ENCODE measurements at regions not wholly inside any gene's neighbourhood (a gene's known extent, or its start where the extent isn't known, plus 50 kb on each side); places are given as distances from the start of the nearest gene placed in this dataset.
"Not testable (repeated sequence)": the region's sequence is repeated elsewhere in the genome, so short reads cannot be mapped to it uniquely, and the experiment has no call there.

DNA sequence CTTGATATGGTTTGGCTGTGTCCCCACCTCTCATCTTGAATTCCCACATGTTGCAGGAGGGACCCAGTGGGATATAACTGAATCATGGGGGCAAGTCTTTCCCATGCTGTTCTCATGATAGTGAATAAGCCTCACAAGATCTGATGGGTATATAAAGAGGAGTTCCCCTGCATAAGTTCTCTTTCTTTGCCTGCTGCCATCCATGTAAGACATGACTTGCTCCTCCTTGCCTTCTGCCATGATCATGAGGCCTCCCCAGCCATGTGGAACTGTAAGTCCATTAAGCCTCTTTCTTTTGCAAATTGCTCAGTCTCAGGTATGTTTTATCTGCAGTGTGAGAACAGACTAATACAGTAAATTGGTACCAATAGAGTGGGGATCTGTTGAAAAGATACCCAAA, 150.2 kb downstream of the QRSL1 start:
- H3K4me3 ChIP-seq (ENCODE audit: low read length); H3K9ac ChIP-seq (ENCODE audit: low read length); DNase-seq (ENCODE audit: low read depth); H3K27me3 ChIP-seq (replicated peaks; ENCODE audit: control insufficient read depth, insufficient read depth, low read length); H3K9me3 ChIP-seq (ENCODE audit: control insufficient read depth, low read length); H3K36me3 ChIP-seq (ENCODE audit: control insufficient read depth, insufficient read depth, low read length, severe bottlenecking); H3K4me1 ChIP-seq (ENCODE audit: control insufficient read depth, insufficient read depth, low read length): not testable (repeated sequence)

- H3K36me3 ChIP-seq (ENCODE audit: control insufficient read depth, insufficient read depth, low read length, severe bottlenecking): no peaks in the 10 kb centered on the region
- no peaks in the 10 kb centered on the region for H3K4me1 ChIP-seq (ENCODE audit: control insufficient read depth, insufficient read depth, low read length)
- no peak for DNase-seq (ENCODE audit: low read depth)
- H3K9ac ChIP-seq (ENCODE audit: low read length): no peak overlapping the region
- no peak overlapping the region for H3K4me3 ChIP-seq (ENCODE audit: low read length)
- peaks cover 8% of the 10 kb centered on the region for H3K27me3 ChIP-seq (replicated peaks; ENCODE audit: control insufficient read depth, insufficient read depth, low read length)
- H3K9me3 ChIP-seq (ENCODE audit: control insufficient read depth, low read length): peaks cover 7% of the 10 kb centered on the region
Measured at GRCh38 chr6:106778943-106779342, 149.6 kb downstream of the QRSL1 start.

DNA sequence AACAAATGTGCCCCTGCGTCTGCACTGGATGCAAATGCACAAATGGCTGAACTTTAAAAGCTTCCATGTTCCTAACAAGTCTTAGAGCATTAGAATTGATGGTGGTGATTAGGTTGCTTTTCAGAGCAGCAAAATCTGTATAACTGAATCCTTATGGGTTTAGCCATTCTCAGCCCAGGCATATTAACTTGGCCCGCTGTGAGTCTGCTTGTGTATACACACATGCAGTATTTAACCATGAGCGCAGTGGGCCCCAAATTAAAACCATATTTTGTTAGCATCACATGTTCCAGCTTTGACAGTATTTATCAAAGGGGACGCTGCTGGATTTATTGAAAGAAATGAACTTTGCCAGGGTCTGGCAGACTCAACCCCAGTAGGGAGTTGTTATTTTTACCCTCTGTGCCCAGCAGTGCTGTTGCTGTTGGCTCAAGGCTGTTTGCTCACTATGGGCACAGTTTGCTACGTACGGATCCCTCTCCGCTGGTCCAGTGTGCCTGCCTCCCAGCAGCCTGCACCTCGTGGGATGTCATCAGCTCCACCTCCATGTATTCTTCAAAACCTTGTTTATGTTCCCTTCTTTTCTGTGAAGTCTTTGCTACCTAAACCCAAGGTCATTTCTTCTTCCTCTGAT, 144.7 kb downstream of the QRSL1 start:
- H3K9ac ChIP-seq (ENCODE audit: low read length): no peak overlapping the region
- H3K4me1 ChIP-seq (ENCODE audit: control insufficient read depth, insufficient read depth, low read length): no peaks in the 10 kb centered on the region
- no peak overlapping the region for H3K4me3 ChIP-seq (ENCODE audit: low read length)
- H3K9me3 ChIP-seq (ENCODE audit: control insufficient read depth, low read length): peaks cover 28% of the 10 kb centered on the region
- H3K36me3 ChIP-seq (ENCODE audit: control insufficient read depth, insufficient read depth, low read length, severe bottlenecking): no peaks in the 10 kb centered on the region
- peak; percentile 63 for DNase-seq (ENCODE audit: low read depth)
- peaks cover 16% of the 10 kb centered on the region for H3K27me3 ChIP-seq (replicated peaks; ENCODE audit: control insufficient read depth, insufficient read depth, low read length)

GRCh38 chr6:106773522-106773921, 144.1 kb downstream of the QRSL1 start:
- Histone ChIP-seq H3K9me3 (ENCODE audit: control insufficient read depth, low read length) (peaks cover 25% of the 10 kb centered on the region), H3K4me3 (ENCODE audit: low read length) (no peak overlapping the region), H3K9ac (ENCODE audit: low read length) (no peak overlapping the region), H3K4me1 (ENCODE audit: control insufficient read depth, insufficient read depth, low read length) (no peaks in the 10 kb centered on the region), H3K27me3 (replicated peaks; ENCODE audit: control insufficient read depth, insufficient read depth, low read length) (peaks cover 16% of the 10 kb centered on the region), H3K36me3 (ENCODE audit: control insufficient read depth, insufficient read depth, low read length, severe bottlenecking) (no peaks in the 10 kb centered on the region)
- DNase-seq (ENCODE audit: low read depth): no peak

DNA sequence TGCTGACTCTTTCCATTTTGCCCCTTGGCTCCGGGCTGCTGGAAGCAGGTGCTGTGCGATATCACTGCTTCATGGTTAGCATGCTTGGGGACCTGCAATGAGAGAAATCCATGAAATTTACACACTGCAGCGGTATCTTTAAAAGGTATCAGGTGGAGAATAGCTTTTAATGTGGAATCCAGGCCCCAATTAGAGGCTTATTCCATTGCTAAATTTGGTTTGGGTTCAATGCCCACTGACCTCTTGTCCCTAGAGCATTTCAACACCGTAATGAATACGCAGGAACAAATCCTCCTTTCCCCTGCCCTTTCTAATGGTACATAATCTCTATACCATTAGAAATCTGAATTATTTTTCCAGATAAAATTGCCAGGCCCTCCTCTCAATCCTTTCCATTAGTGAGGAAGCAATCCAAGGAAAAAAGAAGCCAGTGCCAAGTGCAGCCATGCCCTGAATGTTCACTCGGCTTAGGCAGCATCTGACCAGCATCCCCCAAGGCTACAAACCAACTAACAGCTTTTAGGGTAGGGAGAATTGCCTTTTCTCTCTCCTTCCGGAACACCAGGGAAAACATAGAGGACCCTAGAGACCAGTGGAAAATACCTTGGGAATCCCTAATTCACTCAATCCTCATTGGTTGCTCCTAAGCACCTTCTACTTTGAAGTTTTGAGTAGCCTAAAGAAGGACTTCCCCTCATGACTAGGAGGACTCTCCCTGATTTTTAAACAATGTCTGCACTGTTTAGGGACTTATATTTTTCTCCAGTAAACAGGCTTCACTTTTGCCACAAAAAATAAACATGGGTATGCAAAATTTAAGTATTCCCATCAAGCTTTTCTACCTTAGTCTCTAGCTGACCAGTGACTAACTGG, 143.1 kb downstream of the QRSL1 start:
- no peaks in the 10 kb centered on the region for H3K4me1 ChIP-seq (ENCODE audit: control insufficient read depth, insufficient read depth, low read length)
- H3K4me3 ChIP-seq (ENCODE audit: low read length): no peak overlapping the region
- H3K9ac ChIP-seq (ENCODE audit: low read length): no peak overlapping the region
- H3K36me3 ChIP-seq (ENCODE audit: control insufficient read depth, insufficient read depth, low read length, severe bottlenecking): no peaks in the 10 kb centered on the region
- DNase-seq (ENCODE audit: low read depth): no peak
- peaks cover 16% of the 10 kb centered on the region for H3K27me3 ChIP-seq (replicated peaks; ENCODE audit: control insufficient read depth, insufficient read depth, low read length)
- H3K9me3 ChIP-seq (ENCODE audit: control insufficient read depth, low read length): peaks cover 29% of the 10 kb centered on the region

DNA sequence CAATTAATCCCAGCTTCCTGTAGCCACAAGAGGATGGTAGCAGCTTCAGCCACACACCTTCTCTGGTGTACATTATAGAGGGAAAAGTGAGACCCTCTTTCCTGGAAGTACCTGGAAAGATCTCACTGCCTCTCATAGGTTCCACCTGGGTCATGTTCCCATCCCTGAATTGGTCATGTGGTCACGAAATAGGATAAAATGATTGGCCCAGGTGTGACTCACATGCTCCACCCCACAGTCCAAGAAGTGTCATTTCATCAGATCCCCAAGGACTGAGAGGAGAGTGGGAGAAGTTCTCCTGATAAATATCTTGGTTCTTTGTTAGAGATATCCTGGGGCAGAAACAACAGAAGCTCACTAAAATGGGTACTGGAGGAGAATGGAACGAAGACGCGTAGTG, 142.4 kb downstream of the QRSL1 start:
- H3K9me3 ChIP-seq (ENCODE audit: control insufficient read depth, low read length): peaks cover 29% of the 10 kb centered on the region
- no peak overlapping the region for H3K4me3 ChIP-seq (ENCODE audit: low read length)
- H3K27me3 ChIP-seq (replicated peaks; ENCODE audit: control insufficient read depth, insufficient read depth, low read length): peaks cover 16% of the 10 kb centered on the region
- H3K36me3 ChIP-seq (ENCODE audit: control insufficient read depth, insufficient read depth, low read length, severe bottlenecking): no peaks in the 10 kb centered on the region
- no peak for DNase-seq (ENCODE audit: low read depth)
- H3K9ac ChIP-seq (ENCODE audit: low read length): no peak overlapping the region
- H3K4me1 ChIP-seq (ENCODE audit: control insufficient read depth, insufficient read depth, low read length): no peaks in the 10 kb centered on the region

DNA sequence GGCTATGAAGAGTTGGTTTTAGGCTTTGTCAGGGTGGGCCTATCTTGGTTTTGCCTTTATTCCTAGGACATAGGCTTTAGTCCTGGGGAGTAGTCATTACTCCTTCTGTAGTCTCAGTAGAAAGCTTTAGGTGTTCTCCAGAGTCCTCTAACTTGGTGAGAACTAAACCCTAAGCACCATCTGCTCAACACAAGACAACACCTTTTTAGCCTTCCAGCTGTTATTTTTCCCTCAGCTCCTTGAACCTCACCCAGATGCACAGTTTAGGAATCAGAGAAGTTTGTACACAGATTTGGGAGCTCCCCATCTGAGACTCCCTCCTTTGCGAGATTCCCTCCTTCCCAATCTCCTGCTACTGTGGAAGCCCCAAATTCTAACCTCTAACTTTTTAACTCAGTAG, 141.3 kb downstream of the QRSL1 start:
- no peak overlapping the region for H3K4me3 ChIP-seq (ENCODE audit: low read length)
- H3K27me3 ChIP-seq (replicated peaks; ENCODE audit: control insufficient read depth, insufficient read depth, low read length): peaks cover 16% of the 10 kb centered on the region

DNA sequence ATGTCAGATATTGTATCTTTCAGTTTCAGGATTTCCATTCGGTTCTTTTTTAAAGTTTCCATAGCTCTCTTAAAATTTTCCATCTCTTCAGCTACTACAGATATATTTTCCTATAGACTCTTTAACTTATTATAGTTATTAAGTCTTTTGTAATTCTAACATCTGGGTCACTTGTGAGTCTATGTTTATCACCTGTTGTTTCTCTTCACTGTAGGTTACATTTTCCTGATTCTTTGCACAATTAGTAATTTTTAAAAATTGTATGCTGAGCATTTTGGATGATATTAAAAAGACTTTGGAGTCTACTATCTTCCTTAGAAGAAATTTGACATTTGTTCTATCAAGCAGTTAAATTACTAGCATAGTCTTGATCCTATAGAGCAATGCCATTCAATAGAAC, 140.7 kb downstream of the QRSL1 start:
- DNase-seq (ENCODE audit: low read depth): no peak
- H3K36me3 ChIP-seq (ENCODE audit: control insufficient read depth, insufficient read depth, low read length, severe bottlenecking): no peaks in the 10 kb centered on the region
- H3K4me1 ChIP-seq (ENCODE audit: control insufficient read depth, insufficient read depth, low read length): no peaks in the 10 kb centered on the region
- H3K27me3 ChIP-seq (replicated peaks; ENCODE audit: control insufficient read depth, insufficient read depth, low read length): peaks cover 22% of the 10 kb centered on the region
- H3K4me3 ChIP-seq (ENCODE audit: low read length): no peak overlapping the region
- peaks cover 29% of the 10 kb centered on the region for H3K9me3 ChIP-seq (ENCODE audit: control insufficient read depth, low read length)
- H3K9ac ChIP-seq (ENCODE audit: low read length): no peak overlapping the region

More for the DNA sequence above, 141.3 kb downstream of the QRSL1 start:
- Histone ChIP-seq H3K9me3 (ENCODE audit: control insufficient read depth, low read length) (peaks cover 29% of the 10 kb centered on the region), H3K4me1 (ENCODE audit: control insufficient read depth, insufficient read depth, low read length) (no peaks in the 10 kb centered on the region), H3K9ac (ENCODE audit: low read length) (no peak overlapping the region), H3K36me3 (ENCODE audit: control insufficient read depth, insufficient read depth, low read length, severe bottlenecking) (no peaks in the 10 kb centered on the region)
- no peak for DNase-seq (ENCODE audit: low read depth)

DNA sequence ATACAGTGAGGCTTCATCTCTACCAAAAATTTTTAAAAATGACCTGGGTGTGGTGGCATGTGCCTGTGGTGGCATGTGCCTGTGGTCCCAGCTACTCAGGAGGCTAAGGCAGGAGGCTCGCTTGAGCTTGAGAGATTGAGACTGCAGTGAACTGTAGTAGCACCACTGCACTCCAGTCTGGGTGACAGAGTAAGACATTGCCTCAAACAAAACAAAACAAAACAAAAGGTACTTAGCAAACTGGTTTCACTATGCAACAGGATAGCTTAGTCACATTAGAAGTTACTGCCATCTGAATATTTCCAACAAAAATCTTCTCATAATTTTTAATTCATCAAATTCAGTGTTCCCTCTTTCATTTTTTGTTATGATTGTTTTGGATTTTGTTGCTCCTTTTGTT, 137.9 kb downstream of the QRSL1 start:
- Histone ChIP-seq H3K4me1 (ENCODE audit: control insufficient read depth, insufficient read depth, low read length) (no peaks in the 10 kb centered on the region), H3K9ac (ENCODE audit: low read length) (no peak overlapping the region), H3K4me3 (ENCODE audit: low read length) (no peak overlapping the region)

GRCh38 chr6:106766201-106766600, 136.8 kb downstream of the QRSL1 start:
- peaks cover 24% of the 10 kb centered on the region for H3K9me3 ChIP-seq (ENCODE audit: control insufficient read depth, low read length)
- H3K9ac ChIP-seq (ENCODE audit: low read length): no peak overlapping the region
- no peak for DNase-seq (ENCODE audit: low read depth)
- no peak overlapping the region for H3K4me3 ChIP-seq (ENCODE audit: low read length)
- peaks cover 20% of the 10 kb centered on the region for H3K27me3 ChIP-seq (replicated peaks; ENCODE audit: control insufficient read depth, insufficient read depth, low read length)
- H3K36me3 ChIP-seq (ENCODE audit: control insufficient read depth, insufficient read depth, low read length, severe bottlenecking): no peaks in the 10 kb centered on the region
- H3K4me1 ChIP-seq (ENCODE audit: control insufficient read depth, insufficient read depth, low read length): no peaks in the 10 kb centered on the region

More for the DNA sequence above, 137.9 kb downstream of the QRSL1 start:
- Histone ChIP-seq H3K9me3 (ENCODE audit: control insufficient read depth, low read length) (peaks cover 29% of the 10 kb centered on the region), H3K36me3 (ENCODE audit: control insufficient read depth, insufficient read depth, low read length, severe bottlenecking) (no peaks in the 10 kb centered on the region), H3K27me3 (replicated peaks; ENCODE audit: control insufficient read depth, insufficient read depth, low read length) (peaks cover 20% of the 10 kb centered on the region)
- DNase-seq (ENCODE audit: low read depth): no peak

GRCh38 chr6:106765496-106765895, 136.1 kb downstream of the QRSL1 start:
- no peak overlapping the region for H3K4me3 ChIP-seq (ENCODE audit: low read length)
- H3K9me3 ChIP-seq (ENCODE audit: control insufficient read depth, low read length): peaks cover 17% of the 10 kb centered on the region
- no peak overlapping the region for H3K9ac ChIP-seq (ENCODE audit: low read length)
- H3K36me3 ChIP-seq (ENCODE audit: control insufficient read depth, insufficient read depth, low read length, severe bottlenecking): no peaks in the 10 kb centered on the region
- H3K27me3 ChIP-seq (replicated peaks; ENCODE audit: control insufficient read depth, insufficient read depth, low read length): peaks cover 20% of the 10 kb centered on the region
- DNase-seq (ENCODE audit: low read depth): no peak
- H3K4me1 ChIP-seq (ENCODE audit: control insufficient read depth, insufficient read depth, low read length): no peaks in the 10 kb centered on the region
